ENCODE measurements at regions not wholly inside any gene's neighbourhood (a gene's known extent, or its start where the extent isn't known, plus 50 kb on each side); places are given as distances from the start of the nearest gene placed in this dataset.
"Not testable (repeated sequence)": the region's sequence is repeated elsewhere in the genome, so short reads cannot be mapped to it uniquely, and the experiment has no call there.

- Histone ChIP-seq H3K27me3 (ENCODE audit: control insufficient read depth, low read length) (no peaks in the 10 kb centered on the region), H3K4me2 (ENCODE audit: low read length) (no peak overlapping the region), H3K27ac (ENCODE audit: low read depth, low read length) (no peak overlapping the region), H3K9me2 (replicated peaks; ENCODE audit: control insufficient read depth, low read length) (no peaks in the 10 kb centered on the region), H3K9me3 (ENCODE audit: control insufficient read depth, insufficient read depth, low read length) (no peaks in the 10 kb centered on the region), H3K36me3 (ENCODE audit: control insufficient read depth, low read length) (no peaks in the 10 kb centered on the region), H3K4me1 (ENCODE audit: control insufficient read depth, low read length) (no peaks in the 10 kb centered on the region), H4K20me1 (ENCODE audit: control insufficient read depth, insufficient read depth, low read depth, low read length) (no peaks in the 10 kb centered on the region), H3K79me2 (ENCODE audit: control insufficient read depth, low read length) (no peaks in the 10 kb centered on the region), H3F3A (ENCODE audit: control insufficient read depth, insufficient read depth) (no peaks in the 10 kb centered on the region), H3K4me3 (ENCODE audit: low read length) (no peak overlapping the region)
- no peak for TF ChIP-seq CTCF (IDR thresholded peaks at IDR 0.05; ENCODE audit: low read depth, low read length, poor library complexity, severe bottlenecking)
- TF ChIP-seq EZH2phosphoT487 (IDR thresholded peaks at IDR 0.05; ENCODE audit: borderline replicate concordance, low read length): no peak
Observed at GRCh38 chr16:65817799-65818198, 548.7 kb upstream of the CDH5 start.

- no peaks in the 10 kb centered on the region for H3K79me2 ChIP-seq (ENCODE audit: control insufficient read depth, low read length)
- H3K4me2 ChIP-seq (ENCODE audit: low read length): no peak overlapping the region
- H3K9me2 ChIP-seq (replicated peaks; ENCODE audit: control insufficient read depth, low read length): no peaks in the 10 kb centered on the region
- no peaks in the 10 kb centered on the region for H3K36me3 ChIP-seq (ENCODE audit: control insufficient read depth, low read length)
- no peaks in the 10 kb centered on the region for H3F3A ChIP-seq (ENCODE audit: control insufficient read depth, insufficient read depth)
- H3K4me3 ChIP-seq (ENCODE audit: low read length): no peak overlapping the region
- H3K9me3 ChIP-seq (ENCODE audit: control insufficient read depth, insufficient read depth, low read length): no peaks in the 10 kb centered on the region
- no peaks in the 10 kb centered on the region for H4K20me1 ChIP-seq (ENCODE audit: control insufficient read depth, insufficient read depth, low read depth, low read length)
- no peak overlapping the region for H3K27ac ChIP-seq (ENCODE audit: low read depth, low read length)
- no peaks in the 10 kb centered on the region for H3K4me1 ChIP-seq (ENCODE audit: control insufficient read depth, low read length)
- no peak for TF ChIP-seq CTCF (IDR thresholded peaks at IDR 0.05; ENCODE audit: low read depth, low read length, poor library complexity, severe bottlenecking)
- no peak for TF ChIP-seq EZH2phosphoT487 (IDR thresholded peaks at IDR 0.05; ENCODE audit: borderline replicate concordance, low read length)
- no peaks in the 10 kb centered on the region for H3K27me3 ChIP-seq (ENCODE audit: control insufficient read depth, low read length)
Observed at GRCh38 chr16:65817066-65817465, 549.4 kb upstream of the CDH5 start.

- H3K4me1 ChIP-seq (ENCODE audit: control insufficient read depth, low read length): no peaks in the 10 kb centered on the region
- no peak overlapping the region for H3K4me3 ChIP-seq (ENCODE audit: low read length)
- TF ChIP-seq EZH2phosphoT487 (IDR thresholded peaks at IDR 0.05; ENCODE audit: borderline replicate concordance, low read length) (no peak), CTCF (IDR thresholded peaks at IDR 0.05; ENCODE audit: low read depth, low read length, poor library complexity, severe bottlenecking) (no peak)
- no peak overlapping the region for H3K27ac ChIP-seq (ENCODE audit: low read depth, low read length)
- no peaks in the 10 kb centered on the region for H3K27me3 ChIP-seq (ENCODE audit: control insufficient read depth, low read length)
- no peaks in the 10 kb centered on the region for H3K9me2 ChIP-seq (replicated peaks; ENCODE audit: control insufficient read depth, low read length)
- H3K4me2 ChIP-seq (ENCODE audit: low read length): no peak overlapping the region
- H3K36me3 ChIP-seq (ENCODE audit: control insufficient read depth, low read length): no peaks in the 10 kb centered on the region
- no peaks in the 10 kb centered on the region for H3K9me3 ChIP-seq (ENCODE audit: control insufficient read depth, insufficient read depth, low read length)
- H4K20me1 ChIP-seq (ENCODE audit: control insufficient read depth, insufficient read depth, low read depth, low read length): no peaks in the 10 kb centered on the region
- no peaks in the 10 kb centered on the region for H3K79me2 ChIP-seq (ENCODE audit: control insufficient read depth, low read length)
- H3F3A ChIP-seq (ENCODE audit: control insufficient read depth, insufficient read depth): no peaks in the 10 kb centered on the region
Observed at GRCh38 chr16:65816556-65816955, 549.9 kb upstream of the CDH5 start.

- no peaks in the 10 kb centered on the region for H3F3A ChIP-seq (ENCODE audit: control insufficient read depth, insufficient read depth)
- no peak overlapping the region for H3K4me3 ChIP-seq (ENCODE audit: low read length)
- no peaks in the 10 kb centered on the region for H3K9me3 ChIP-seq (ENCODE audit: control insufficient read depth, insufficient read depth, low read length)
- H3K27me3 ChIP-seq (ENCODE audit: control insufficient read depth, low read length): no peaks in the 10 kb centered on the region
- H3K27ac ChIP-seq (ENCODE audit: low read depth, low read length): no peak overlapping the region
- H3K4me2 ChIP-seq (ENCODE audit: low read length): no peak overlapping the region
- H3K79me2 ChIP-seq (ENCODE audit: control insufficient read depth, low read length): no peaks in the 10 kb centered on the region
- TF ChIP-seq EZH2phosphoT487 (IDR thresholded peaks at IDR 0.05; ENCODE audit: borderline replicate concordance, low read length) (no peak), CTCF (IDR thresholded peaks at IDR 0.05; ENCODE audit: low read depth, low read length, poor library complexity, severe bottlenecking) (no peak)
- no peaks in the 10 kb centered on the region for H3K4me1 ChIP-seq (ENCODE audit: control insufficient read depth, low read length)
- no peaks in the 10 kb centered on the region for H4K20me1 ChIP-seq (ENCODE audit: control insufficient read depth, insufficient read depth, low read depth, low read length)
- H3K36me3 ChIP-seq (ENCODE audit: control insufficient read depth, low read length): no peaks in the 10 kb centered on the region
- H3K9me2 ChIP-seq (replicated peaks; ENCODE audit: control insufficient read depth, low read length): no peaks in the 10 kb centered on the region
Observed at GRCh38 chr16:65815707-65816106, 550.8 kb upstream of the CDH5 start.

- H3K4me2 ChIP-seq (ENCODE audit: low read length); H3K79me2 ChIP-seq (ENCODE audit: control insufficient read depth, low read length); H3K4me1 ChIP-seq (ENCODE audit: control insufficient read depth, low read length); H3K9me3 ChIP-seq (ENCODE audit: control insufficient read depth, insufficient read depth, low read length); H3K27me3 ChIP-seq (ENCODE audit: control insufficient read depth, low read length); H3K9me2 ChIP-seq (replicated peaks; ENCODE audit: control insufficient read depth, low read length); H3K36me3 ChIP-seq (ENCODE audit: control insufficient read depth, low read length); H3K27ac ChIP-seq (ENCODE audit: low read depth, low read length); H3F3A ChIP-seq (ENCODE audit: control insufficient read depth, insufficient read depth); H3K4me3 ChIP-seq (ENCODE audit: low read length); H4K20me1 ChIP-seq (ENCODE audit: control insufficient read depth, insufficient read depth, low read depth, low read length): not testable (repeated sequence)
Observed at GRCh38 chr16:65813879-65814278, 552.6 kb upstream of the CDH5 start.

All from DOHH2 (cell line).